AG09319 (cell line): ENCODE measurements at regions not wholly inside any gene's neighbourhood (a gene's known extent, or its start where the extent isn't known, plus 50 kb on each side); places are given as distances from the start of the nearest gene placed in this dataset.

ENCODE experiments used
- DNase-seq: peaks from one replicate; pipeline ENCODE4 v3.0.0-alpha.2; 2010; ENCODE audit warnings: low read depth; ENCODE audit errors: extremely low read depth
- TF ChIP-seq, protein P1 (sequence below): IDR thresholded peaks from 2 replicates; pipeline ENCODE4 v1.5.1; 2011; ENCODE audit warnings: low read depth, mild to moderate bottlenecking, inconsistent platforms, low read length, moderate library complexity

- TF ChIP-seq, protein P1, sequence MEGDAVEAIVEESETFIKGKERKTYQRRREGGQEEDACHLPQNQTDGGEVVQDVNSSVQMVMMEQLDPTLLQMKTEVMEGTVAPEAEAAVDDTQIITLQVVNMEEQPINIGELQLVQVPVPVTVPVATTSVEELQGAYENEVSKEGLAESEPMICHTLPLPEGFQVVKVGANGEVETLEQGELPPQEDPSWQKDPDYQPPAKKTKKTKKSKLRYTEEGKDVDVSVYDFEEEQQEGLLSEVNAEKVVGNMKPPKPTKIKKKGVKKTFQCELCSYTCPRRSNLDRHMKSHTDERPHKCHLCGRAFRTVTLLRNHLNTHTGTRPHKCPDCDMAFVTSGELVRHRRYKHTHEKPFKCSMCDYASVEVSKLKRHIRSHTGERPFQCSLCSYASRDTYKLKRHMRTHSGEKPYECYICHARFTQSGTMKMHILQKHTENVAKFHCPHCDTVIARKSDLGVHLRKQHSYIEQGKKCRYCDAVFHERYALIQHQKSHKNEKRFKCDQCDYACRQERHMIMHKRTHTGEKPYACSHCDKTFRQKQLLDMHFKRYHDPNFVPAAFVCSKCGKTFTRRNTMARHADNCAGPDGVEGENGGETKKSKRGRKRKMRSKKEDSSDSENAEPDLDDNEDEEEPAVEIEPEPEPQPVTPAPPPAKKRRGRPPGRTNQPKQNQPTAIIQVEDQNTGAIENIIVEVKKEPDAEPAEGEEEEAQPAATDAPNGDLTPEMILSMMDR, result no peak
- no peak for DNase-seq
Observed at GRCh38 chrX:115946059-115946458, 224.5 kb upstream of the AGTR2 start.

GRCh38 chrX:115948018-115948923 lies 222.3 kb upstream of the AGTR2 start:
- TF ChIP-seq, protein P1, result no peak
- no peak for DNase-seq

DNA sequence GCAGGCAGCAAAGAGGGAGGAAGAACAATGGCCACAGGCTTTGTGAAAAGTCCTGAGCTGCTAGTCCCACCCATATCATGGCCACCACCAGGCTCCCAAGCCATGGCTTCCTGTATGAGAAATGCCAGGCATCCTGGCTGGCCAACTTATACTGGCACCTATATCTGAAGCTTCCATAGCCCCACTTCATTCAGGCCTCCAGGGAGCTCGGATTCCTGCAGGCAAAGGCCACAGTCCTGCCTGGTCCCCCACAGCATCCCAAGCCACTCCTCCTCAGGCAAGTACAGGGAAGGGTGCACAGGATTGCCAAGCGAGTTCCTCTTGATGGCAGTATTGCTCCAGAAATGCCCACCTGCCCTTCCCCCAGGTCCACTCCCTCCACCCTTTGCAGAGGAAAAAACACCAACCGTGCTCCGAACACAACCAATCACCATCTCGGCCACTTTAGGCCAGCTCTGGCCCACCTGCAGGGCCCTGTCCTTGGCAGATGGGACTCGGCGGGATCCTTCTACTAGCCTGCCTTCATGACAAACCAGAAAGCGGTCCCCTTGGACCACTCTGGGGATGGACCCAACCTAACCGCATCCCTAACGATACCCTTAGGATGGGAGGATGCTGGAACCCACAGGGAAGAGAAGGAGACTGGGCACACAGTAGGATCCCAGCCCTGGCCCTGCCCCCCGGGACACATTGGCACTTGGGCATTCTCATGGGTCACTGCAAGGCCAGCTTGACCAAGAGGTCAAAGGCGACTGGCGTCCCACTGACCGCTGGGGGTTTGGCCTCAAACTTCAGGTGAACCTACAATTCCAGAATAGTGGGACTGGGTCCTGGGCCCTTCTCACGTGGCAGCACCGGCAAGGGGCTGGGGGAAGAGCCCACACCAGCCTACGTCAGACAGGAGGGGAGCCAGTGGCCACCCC lies 220.4 kb upstream of the AGTR2 start:
- TF ChIP-seq, protein P1, result no peak
- no peak for DNase-seq

DNA sequence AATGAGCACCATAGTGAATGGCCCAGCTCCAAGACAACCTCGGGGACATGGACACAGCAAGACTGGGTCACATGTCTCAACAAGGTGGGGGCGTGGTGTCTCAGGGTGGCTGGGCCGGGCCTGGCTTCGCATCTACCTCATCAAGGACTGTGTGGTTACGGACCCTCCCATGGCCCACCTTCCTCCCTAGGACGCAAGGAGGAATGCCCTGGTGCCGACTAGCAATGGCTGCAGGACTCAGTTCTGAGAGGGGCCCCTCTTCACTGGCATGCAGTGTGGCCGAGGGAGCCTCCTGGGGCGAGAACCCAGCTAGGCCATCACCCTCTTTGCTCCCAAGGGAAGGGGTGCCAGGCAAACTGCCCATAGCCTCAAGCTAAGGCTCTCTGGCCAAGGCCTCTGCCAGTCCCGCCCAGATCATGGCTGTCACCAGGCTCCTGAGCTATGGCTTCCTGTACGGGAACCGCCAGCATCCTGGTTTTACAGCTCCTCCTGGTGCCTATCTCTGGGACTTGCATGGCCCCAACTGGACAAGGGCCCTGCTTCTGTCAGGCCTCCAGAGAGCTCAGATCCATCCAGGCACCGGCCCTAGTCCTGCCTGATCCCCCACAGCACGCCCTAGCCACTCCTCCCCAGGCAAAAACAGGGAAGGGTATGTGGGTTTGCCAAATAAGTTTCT lies 218.0 kb upstream of the AGTR2 start:
- TF ChIP-seq, protein P1, result no peak
- DNase-seq, result no peak

DNA sequence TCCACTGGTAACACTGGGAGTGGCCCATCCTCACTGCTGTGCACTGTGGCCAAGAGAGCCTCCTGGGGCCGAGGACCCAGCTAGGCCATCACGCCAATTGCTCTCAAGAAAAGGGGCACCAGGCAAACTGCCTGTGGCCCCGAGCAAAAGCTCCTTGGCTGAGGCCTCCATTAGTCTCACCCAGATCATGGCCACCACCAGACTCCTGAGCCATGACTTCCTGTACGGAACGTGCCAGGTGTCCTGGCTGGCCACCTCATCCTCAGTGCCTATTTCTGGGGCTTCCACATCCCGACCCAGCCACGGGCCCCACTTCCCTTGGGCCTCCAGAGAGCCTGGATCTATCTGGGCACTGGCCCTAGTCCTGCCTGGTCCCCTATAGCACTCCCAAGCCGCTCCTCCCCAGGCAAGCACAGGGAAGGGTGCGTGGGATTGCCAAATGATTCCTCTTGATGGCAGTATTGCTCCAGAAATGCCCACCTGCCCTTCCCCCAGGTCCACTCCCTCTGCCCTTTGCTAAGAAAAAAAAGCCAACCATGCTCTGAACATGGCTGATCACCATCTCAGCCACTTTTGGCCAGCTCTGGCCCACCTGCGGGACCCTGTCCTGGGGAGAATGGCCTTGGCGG lies 212.6 kb upstream of the AGTR2 start:
- TF ChIP-seq, protein P1, result no peak
- DNase-seq, result no peak

DNA sequence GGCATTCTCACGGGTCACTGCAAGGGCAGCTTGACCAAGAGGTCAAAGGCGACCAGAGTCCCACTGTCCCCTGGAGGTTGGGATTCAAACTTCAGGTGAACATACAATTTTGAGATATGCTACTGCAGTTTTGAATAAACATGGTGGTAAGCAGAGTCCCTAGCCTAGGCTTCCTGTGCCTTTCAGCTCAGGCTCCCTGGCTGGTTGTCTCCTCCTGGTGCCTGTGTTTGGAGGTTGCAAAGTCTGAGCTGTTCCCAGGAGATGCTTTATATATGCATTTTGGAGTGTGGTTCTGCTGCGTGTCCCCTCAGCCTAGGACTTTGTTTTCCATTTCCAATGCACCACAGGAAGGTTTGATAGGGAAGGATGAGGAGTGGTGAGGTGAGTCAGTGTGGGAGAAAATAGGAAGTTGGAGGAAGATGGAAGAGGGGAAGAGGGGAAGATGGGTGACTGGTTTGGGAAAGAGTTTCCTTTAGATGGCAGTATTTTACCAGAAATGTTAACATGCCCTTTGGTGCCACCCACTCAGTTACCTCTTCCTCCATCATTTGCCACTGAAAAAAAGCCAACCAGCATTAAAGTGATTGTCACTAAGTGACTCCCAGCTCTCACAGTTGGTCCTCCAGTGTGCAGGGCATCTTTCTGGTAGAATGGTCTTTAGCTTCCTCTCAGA lies 211.7 kb upstream of the AGTR2 start:
- TF ChIP-seq, protein P1, result no peak
- no peak for DNase-seq
